Stimulated activated CD8-positive, alpha-beta memory T cell treated with anti-CD3 and anti-CD28 coated beads, Interleukin-15, amount 100 ng/mL, for 48 hours (primary cell): ENCODE measurements at regions not wholly inside any gene's neighbourhood (a gene's known extent, or its start where the extent isn't known, plus 50 kb on each side); places are given as distances from the start of the nearest gene placed in this dataset.
"Not testable (repeated sequence)": the region's sequence is repeated elsewhere in the genome, so short reads cannot be mapped to it uniquely, and the experiment has no call there.

ENCODE experiments used
- DNase-seq, 2 donors: peaks; one replicate each; pipeline ENCODE4 v3.0.0-alpha.2; 2020; ENCODE audit warnings: low read depth in 2 of 2

GRCh38 chr12:46519407-46519806, 146.8 kb upstream of the SLC38A2 start:
- DNase-seq, result no peak

- DNase-seq, result no peak
Observed at GRCh38 chr12:46518729-46519128, 146.2 kb upstream of the SLC38A2 start.

GRCh38 chr12:46518169-46518568, 145.6 kb upstream of the SLC38A2 start:
- no peak for DNase-seq

- no peak for DNase-seq
Observed at GRCh38 chr12:46517579-46517962, 145.0 kb upstream of the SLC38A2 start.

- DNase-seq, result peak; percentile 15 to 25
Observed at GRCh38 chr12:46516933-46517578, 144.5 kb upstream of the SLC38A2 start.

GRCh38 chr12:46516238-46516932, 143.8 kb upstream of the SLC38A2 start:
- DNase-seq, result no peak

- DNase-seq, result no peak
Observed at GRCh38 chr12:46515829-46516228, 143.3 kb upstream of the SLC38A2 start.

GRCh38 chr12:46514886-46515285, 142.3 kb upstream of the SLC38A2 start:
- no peak for DNase-seq

- DNase-seq, result not testable (repeated sequence)
Observed at GRCh38 chr12:46510257-46510656, 137.7 kb upstream of the SLC38A2 start.

- no peak for DNase-seq
Observed at GRCh38 chr12:46509135-46509534, 136.6 kb upstream of the SLC38A2 start.

- DNase-seq, result no peak
Observed at GRCh38 chr12:46508651-46509050, 136.1 kb upstream of the SLC38A2 start.

GRCh38 chr12:46507766-46508165, 135.2 kb upstream of the SLC38A2 start:
- DNase-seq, result no peak

- no peak for DNase-seq
Observed at GRCh38 chr12:46506961-46507360, 134.4 kb upstream of the SLC38A2 start.

- no peak for DNase-seq
Observed at GRCh38 chr12:46506198-46506597, 133.6 kb upstream of the SLC38A2 start.

- no peak for DNase-seq
Observed at GRCh38 chr12:46504494-46504893, 131.9 kb upstream of the SLC38A2 start.

- no peak for DNase-seq
Observed at GRCh38 chr12:46503637-46504175, 131.1 kb upstream of the SLC38A2 start.

- DNase-seq, result no peak
Observed at GRCh38 chr12:46500673-46501072, 128.1 kb upstream of the SLC38A2 start.

GRCh38 chr12:46499901-46500300, 127.3 kb upstream of the SLC38A2 start:
- no peak for DNase-seq

- no peak for DNase-seq
Observed at GRCh38 chr12:46499226-46499625, 126.7 kb upstream of the SLC38A2 start.

- no peak for DNase-seq
Observed at GRCh38 chr12:46497739-46498138, 125.2 kb upstream of the SLC38A2 start.

GRCh38 chr12:46494424-46494823, 121.9 kb upstream of the SLC38A2 start:
- DNase-seq, result no peak

- no peak for DNase-seq
Observed at GRCh38 chr12:46493834-46494181, 121.2 kb upstream of the SLC38A2 start.

GRCh38 chr12:46493150-46493833, 120.7 kb upstream of the SLC38A2 start:
- no peak for DNase-seq
